Activated gamma-delta T cell treated with anti-CD3 and anti-CD28 coated beads, Interleukin-2, amount 50 U/mL, for 16 hours (primary cell): ENCODE measurements at regions not wholly inside any gene's neighbourhood (a gene's known extent, or its start where the extent isn't known, plus 50 kb on each side); places are given as distances from the start of the nearest gene placed in this dataset.

Source experiments
- DNase-seq: peaks from one replicate; pipeline ENCODE4 v3.0.0-alpha.2; 2020; ENCODE audit warnings: low read depth

GRCh38 chr10:111515264-111515663 lies 438.4 kb downstream of the ADRA2A start:
- no peak for DNase-seq

GRCh38 chr10:111515706-111516105 lies 438.9 kb downstream of the ADRA2A start:
- DNase-seq = no peak

- DNase-seq = no peak
Observed at GRCh38 chr10:111516144-111516543, 439.3 kb downstream of the ADRA2A start.

GRCh38 chr10:111522141-111522540 lies 445.3 kb downstream of the ADRA2A start:
- no peak for DNase-seq

- no peak for DNase-seq
Observed at GRCh38 chr10:111522551-111522950, 445.7 kb downstream of the ADRA2A start.

- DNase-seq = no peak
Observed at GRCh38 chr10:111523016-111523415, 446.2 kb downstream of the ADRA2A start.

GRCh38 chr10:111524134-111524533 lies 447.3 kb downstream of the ADRA2A start:
- DNase-seq = no peak

- DNase-seq = no peak
Observed at GRCh38 chr10:111525696-111526095, 448.9 kb downstream of the ADRA2A start.

- DNase-seq = no peak
Observed at GRCh38 chr10:111531690-111532089, 454.9 kb downstream of the ADRA2A start.

- no peak for DNase-seq
Observed at GRCh38 chr10:111532139-111532538, 455.3 kb downstream of the ADRA2A start.

GRCh38 chr10:111539246-111539645 lies 462.4 kb downstream of the ADRA2A start:
- DNase-seq = no peak

- no peak for DNase-seq
Observed at GRCh38 chr10:111543854-111544253, 467.0 kb downstream of the ADRA2A start.

GRCh38 chr10:111545861-111546605 lies 469.2 kb downstream of the ADRA2A start:
- no peak for DNase-seq

GRCh38 chr10:111548084-111548726 lies 471.4 kb downstream of the ADRA2A start:
- DNase-seq = no peak

- no peak for DNase-seq
Observed at GRCh38 chr10:111551001-111551400, 474.2 kb downstream of the ADRA2A start.

- no peak for DNase-seq
Observed at GRCh38 chr10:111556666-111557065, 479.8 kb downstream of the ADRA2A start.

- no peak for DNase-seq
Observed at GRCh38 chr10:111558211-111558610, 481.4 kb downstream of the ADRA2A start.

GRCh38 chr10:111560027-111560426 lies 483.2 kb downstream of the ADRA2A start:
- no peak for DNase-seq

GRCh38 chr10:111561124-111561523 lies 484.3 kb downstream of the ADRA2A start:
- DNase-seq = no peak

GRCh38 chr10:111565542-111565941 lies 488.7 kb downstream of the ADRA2A start:
- DNase-seq = no peak

- DNase-seq = no peak
Observed at GRCh38 chr10:111578076-111578475, 501.2 kb downstream of the ADRA2A start.

GRCh38 chr10:111579473-111579872 lies 502.6 kb downstream of the ADRA2A start:
- DNase-seq = no peak

- DNase-seq = no peak
Observed at GRCh38 chr10:111590703-111591102, 513.9 kb downstream of the ADRA2A start.

- no peak for DNase-seq
Observed at GRCh38 chr10:111593578-111593977, 516.7 kb downstream of the ADRA2A start.
